ENCODE measurements at regions not wholly inside any gene's neighbourhood (a gene's known extent, or its start where the extent isn't known, plus 50 kb on each side); places are given as distances from the start of the nearest gene placed in this dataset.
"Not testable (repeated sequence)": the region's sequence is repeated elsewhere in the genome, so short reads cannot be mapped to it uniquely, and the experiment has no call there.

- no peak for DNase-seq (ENCODE audit: low read depth)
- no peak overlapping the region for H3K4me3 ChIP-seq (ENCODE audit: low read length)
- TF ChIP-seq CTCF (conservative IDR thresholded peaks at IDR 0.05; ENCODE audit: low read length): no peak
Measured at GRCh38 chr4:167966143-167966542, 126.2 kb upstream of the ANXA10 start.

DNA sequence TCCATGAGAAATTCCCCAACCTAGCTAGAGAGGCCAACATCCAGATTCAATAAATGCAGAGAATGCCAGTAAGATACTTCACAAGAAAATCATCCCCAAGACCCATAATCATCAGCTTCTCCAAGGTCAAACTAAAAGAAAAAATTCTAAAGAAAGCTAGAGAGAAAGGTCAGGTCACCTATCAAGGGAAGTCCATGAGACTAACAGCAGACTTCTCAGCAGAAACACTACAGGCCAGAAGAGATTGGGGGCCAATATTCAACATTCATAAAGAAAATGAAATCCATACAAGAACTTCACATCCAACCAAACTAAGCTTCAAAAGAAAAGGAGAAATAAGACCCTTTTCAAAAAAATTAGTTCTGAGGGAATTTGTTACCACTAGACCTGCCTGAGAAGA lies 118.8 kb upstream of the ANXA10 start:
- H3K4me3 ChIP-seq (ENCODE audit: low read length): no peak overlapping the region
- no peak for TF ChIP-seq CTCF (conservative IDR thresholded peaks at IDR 0.05; ENCODE audit: low read length)
- no peak for DNase-seq (ENCODE audit: low read depth)

GRCh38 chr4:167985565-167985964 lies 106.8 kb upstream of the ANXA10 start:
- TF ChIP-seq CTCF (conservative IDR thresholded peaks at IDR 0.05; ENCODE audit: low read length): no peak

GRCh38 chr4:167986044-167986443 lies 106.3 kb upstream of the ANXA10 start:
- no peak for TF ChIP-seq CTCF (conservative IDR thresholded peaks at IDR 0.05; ENCODE audit: low read length)
- no peak overlapping the region for H3K4me3 ChIP-seq (ENCODE audit: low read length)
- DNase-seq (ENCODE audit: low read depth): no peak

More at GRCh38 chr4:167985565-167985964, 106.8 kb upstream of the ANXA10 start:
- DNase-seq (ENCODE audit: low read depth): no peak
- no peak overlapping the region for H3K4me3 ChIP-seq (ENCODE audit: low read length)

DNA sequence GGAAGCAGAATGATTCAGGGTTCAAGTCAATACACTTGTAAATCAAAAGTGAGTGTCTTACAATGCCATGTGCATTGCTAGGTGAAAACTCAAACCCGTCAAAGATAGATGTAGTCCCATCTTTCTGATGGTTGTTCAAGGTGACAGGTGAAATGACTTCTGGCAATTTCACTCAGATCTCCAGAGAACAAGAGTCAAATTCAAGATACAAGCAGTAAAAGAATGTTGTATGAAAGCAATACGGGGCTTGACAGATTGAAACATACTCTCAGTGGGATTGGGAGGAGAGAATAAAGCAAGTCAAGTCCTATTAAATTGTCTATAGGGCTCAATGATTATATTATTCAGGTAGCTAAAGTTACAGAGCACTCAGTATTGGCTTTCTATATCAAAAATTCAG lies 105.1 kb upstream of the ANXA10 start:
- no peak for DNase-seq (ENCODE audit: low read depth)
- no peak for TF ChIP-seq CTCF (conservative IDR thresholded peaks at IDR 0.05; ENCODE audit: low read length)
- H3K4me3 ChIP-seq (ENCODE audit: low read length): no peak overlapping the region

- DNase-seq (ENCODE audit: low read depth): no peak
- H3K4me3 ChIP-seq (ENCODE audit: low read length): no peak overlapping the region
- no peak for TF ChIP-seq CTCF (conservative IDR thresholded peaks at IDR 0.05; ENCODE audit: low read length)
Measured at GRCh38 chr4:167989815-167990214, 102.5 kb upstream of the ANXA10 start.

DNA sequence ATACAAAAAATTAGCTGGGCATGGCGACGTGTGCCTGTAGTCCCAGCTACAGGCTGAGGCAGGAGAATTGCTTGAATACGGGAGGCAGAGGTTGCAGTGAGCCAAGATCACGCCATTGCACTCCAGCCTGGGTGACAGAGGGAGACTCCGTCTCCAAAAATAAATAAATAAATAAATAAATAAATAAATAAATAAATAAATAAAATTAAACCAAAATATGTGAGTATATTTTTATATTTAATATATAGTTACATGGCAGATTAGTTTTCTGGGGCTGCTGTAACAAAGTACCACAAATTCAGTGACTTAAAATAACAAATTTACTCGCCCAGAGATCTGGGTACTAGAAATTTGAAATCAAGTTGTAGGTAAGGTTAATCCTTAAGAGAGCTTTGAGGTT lies 84.2 kb upstream of the ANXA10 start:
- DNase-seq (ENCODE audit: low read depth); H3K4me3 ChIP-seq (ENCODE audit: low read length): not testable (repeated sequence)

- no peak for TF ChIP-seq CTCF (conservative IDR thresholded peaks at IDR 0.05; ENCODE audit: low read length)
- no peak overlapping the region for H3K4me3 ChIP-seq (ENCODE audit: low read length)
- no peak for DNase-seq (ENCODE audit: low read depth)
Measured at GRCh38 chr4:168019019-168019651, 73.2 kb upstream of the ANXA10 start.
